CD14-positive monocyte (primary cell): ENCODE measurements at regions not wholly inside any gene's neighbourhood (a gene's known extent, or its start where the extent isn't known, plus 50 kb on each side); places are given as distances from the start of the nearest gene placed in this dataset.
A peak's percentile ranks its signal among the peaks of the same experiment; 100 is the strongest.

ENCODE experiments used
- DNase-seq, 3 donors: peaks; one replicate each; pipeline ENCODE4 v3.0.0-alpha.2; 2011 to 2022
- H2AFZ ChIP-seq: 2 replicates; pipeline ENCODE4 v1.6.0; 2012; ENCODE audit warnings: mild to moderate bottlenecking, low read depth, low read length, inconsistent platforms; ENCODE audit not compliant: insufficient read depth, poor library complexity, severe bottlenecking
- H3K27ac ChIP-seq, 2 donors: 1 replicate in 1 of 2; 2 replicates in 1 of 2; pipeline ENCODE4 v1.5.1; 2012 to 2013; ENCODE audit warnings: low read length in 2 of 2, control low read depth in 1 of 2, inconsistent platforms in 1 of 2, low read depth in 1 of 2, mild to moderate bottlenecking in 1 of 2
- H3K27me3 ChIP-seq, 2 donors: one replicate each; pipeline versions ENCODE4 v1.6.0 to v1.6.1; 2011 to 2013; ENCODE audit warnings: low read length in 2 of 2; ENCODE audit not compliant: control insufficient read depth in 2 of 2, insufficient read depth in 2 of 2
- H3K36me3 ChIP-seq, 2 donors: replicated peaks in 1 of 2; 1 replicate in 1 of 2; 2 replicates in 1 of 2; pipeline versions ENCODE4 v1.5.1 to v1.6.1; 2012 to 2013; ENCODE audit warnings: low read length in 2 of 2, control low read depth in 1 of 2, inconsistent platforms in 1 of 2, mild to moderate bottlenecking in 1 of 2; ENCODE audit not compliant: insufficient read depth in 2 of 2, control insufficient read depth in 1 of 2
- H3K4me1 ChIP-seq, 2 donors: 1 replicate in 1 of 2; 2 replicates in 1 of 2; pipeline versions ENCODE4 v1.5.1 to v1.6.1; 2012 to 2013; ENCODE audit warnings: low read length in 2 of 2, control low read depth in 1 of 2, inconsistent platforms in 1 of 2, mild to moderate bottlenecking in 1 of 2, moderate library complexity in 1 of 2; ENCODE audit not compliant: insufficient read depth in 2 of 2, control insufficient read depth in 1 of 2
- H3K4me2 ChIP-seq: replicated peaks from 2 replicates; pipeline ENCODE3; 2012; ENCODE audit warnings: low read length, moderate library complexity, mild to moderate bottlenecking; ENCODE audit not compliant: poor library complexity, severe bottlenecking; ENCODE audit errors: extremely low read depth
- H3K4me3 ChIP-seq, 3 experiments: fragments of 200-600 bp in 1 of 3; sonication (generic) in 1 of 3; replicated peaks in 1 of 3; 1 replicate in 2 of 3; 2 replicates in 1 of 3; pipeline ENCODE4 v1.5.1; 2011 to 2013; ENCODE audit warnings: low read length in 3 of 3, mild to moderate bottlenecking in 3 of 3, control low read depth in 2 of 3, low read depth in 2 of 3, inconsistent platforms in 1 of 3, moderate library complexity in 1 of 3
- H3K79me2 ChIP-seq: 2 replicates; pipeline ENCODE4 v1.6.0; 2012; ENCODE audit warnings: mild to moderate bottlenecking, control low read depth, inconsistent platforms, low read length, moderate library complexity; ENCODE audit not compliant: insufficient read depth
- H3K9ac ChIP-seq: 2 replicates; pipeline ENCODE4 v1.6.0; 2017; ENCODE audit warnings: low read length, mild to moderate bottlenecking; ENCODE audit not compliant: insufficient read depth, poor library complexity, severe bottlenecking
- H3K9me3 ChIP-seq, 2 donors: replicated peaks in 1 of 2; 1 replicate in 1 of 2; 2 replicates in 1 of 2; pipeline versions ENCODE4 v1.5.1 to v1.6.1; 2012 to 2013; ENCODE audit warnings: low read length in 2 of 2, control low read depth in 1 of 2; ENCODE audit not compliant: control insufficient read depth in 1 of 2, insufficient read depth in 1 of 2
- H4K20me1 ChIP-seq: 2 replicates; pipeline ENCODE4 v1.6.0; 2012; ENCODE audit warnings: mild to moderate bottlenecking, low read length, control low read depth, moderate library complexity; ENCODE audit not compliant: insufficient read depth
- H3K27ac Mint-ChIP-seq, 7 donors: one replicate each; pipeline ENCODE4 v1.8.0; 2020; ENCODE audit warnings: mild to moderate bottlenecking in 7 of 7, mixed read lengths in 7 of 7, moderate library complexity in 6 of 7, inconsistent platforms in 2 of 7
- H3K27me3 Mint-ChIP-seq, 3 donors: one replicate each; pipeline ENCODE4 v1.8.0; 2021 to 2022; ENCODE audit warnings: low read depth in 3 of 3, mild to moderate bottlenecking in 3 of 3, mixed read lengths in 3 of 3, moderate library complexity in 3 of 3, inconsistent platforms in 1 of 3
- H3K36me3 Mint-ChIP-seq, 2 donors: one replicate each; pipeline ENCODE4 v1.8.0; 2020; ENCODE audit warnings: mixed read lengths in 2 of 2, inconsistent platforms in 1 of 2, mild to moderate bottlenecking in 1 of 2
- H3K4me1 Mint-ChIP-seq: one replicate; pipeline ENCODE4 v1.8.0; 2020; ENCODE audit warnings: mild to moderate bottlenecking, mixed read lengths
- H3K4me3 Mint-ChIP-seq, 2 donors: one replicate each; pipeline ENCODE4 v1.8.0; 2020; ENCODE audit warnings: mild to moderate bottlenecking in 2 of 2, mixed read lengths in 2 of 2, moderate library complexity in 1 of 2
- H3K9me3 Mint-ChIP-seq, 7 donors: one replicate each; pipeline ENCODE4 v1.8.0; 2020 to 2022; ENCODE audit warnings: mixed read lengths in 7 of 7, mild to moderate bottlenecking in 6 of 7, moderate library complexity in 6 of 7, inconsistent platforms in 2 of 7
- WGBS: methylation state at CpG from one replicate; pipeline ENCODE4 v1.1.5; 2013; ENCODE audit warnings: missing lambda C conversion rate; ENCODE audit not compliant: insufficient coverage; 5-methylcytosine and 5-hydroxymethylcytosine counted together
- intact Hi-C, 2 donors: fragments of 100-400 bp; cut with micrococcal nuclease; formaldehyde crosslinking; loops; one replicate each; pipeline versions ENCODE4 v1.15.0 to v1.15.1; 2023
- TF ChIP-seq, protein P1 (sequence below): fragments of 200-600 bp; IDR thresholded peaks from one replicate; pipeline ENCODE4 v1.8.0; 2022; ENCODE audit warnings: antibody characterized with exemption, mild to moderate bottlenecking

DNA sequence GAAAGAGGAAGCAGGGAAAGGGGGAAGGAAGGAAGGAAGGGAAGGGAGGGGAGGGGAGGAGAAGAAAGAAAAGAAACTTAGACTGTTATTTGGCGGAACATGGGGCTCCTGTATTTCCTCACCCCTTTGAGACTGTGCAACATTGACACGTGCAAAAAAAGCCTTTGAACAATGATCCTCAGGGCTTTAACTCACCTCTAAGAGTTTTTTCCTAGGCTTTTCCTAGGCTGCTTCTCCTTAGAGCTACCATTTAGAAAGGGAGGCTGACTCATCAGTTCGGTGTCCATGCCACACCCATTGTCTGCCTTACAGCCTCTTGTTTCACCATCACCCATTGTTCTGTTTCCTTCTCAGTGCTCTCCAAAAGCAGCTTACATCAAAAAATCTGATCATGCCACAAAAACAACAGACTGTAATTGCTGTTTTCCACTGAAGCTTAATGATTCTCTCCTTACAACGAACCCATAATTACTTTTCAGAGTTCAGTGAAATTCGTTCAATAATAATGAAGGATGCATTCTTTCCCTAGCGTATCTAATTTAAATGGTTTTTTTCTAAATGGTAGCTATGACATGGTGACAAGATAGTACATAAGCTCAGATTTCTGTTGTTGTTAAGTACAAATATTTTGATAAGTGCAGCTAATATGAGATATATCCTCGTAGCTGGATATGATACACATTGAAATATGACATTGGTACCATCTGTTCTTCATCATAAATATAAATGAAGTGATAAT, 90.8 kb downstream of the PRLHR start:
- Histone ChIP-seq H3K4me1 (peaks cover 40 to 48% of the 10 kb centered on the region in 2 donors), H3K27me3 (peaks cover 0 to 3% of the 10 kb centered on the region in 2 donors), H3K4me3 (peak overlapping the region in 1 of 3 experiments; percentile 45), H3K27ac (peak overlapping the region in 1 of 2 donors; percentile 55), H3K79me2 (no peaks in the 10 kb centered on the region), H2AFZ (no peak overlapping the region), H3K4me2 (peak overlapping the region; percentile 52), H3K36me3 (no peaks in the 10 kb centered on the region), H3K9me3 (no peaks in the 10 kb centered on the region), H4K20me1 (no peaks in the 10 kb centered on the region), H3K9ac (no peak overlapping the region)
- peaks cover 37% of the 10 kb centered on the region for H3K4me1 Mint-ChIP-seq
- H3K36me3 Mint-ChIP-seq, result no peaks in the 10 kb centered on the region
- H3K27ac Mint-ChIP-seq, result peak overlapping the region; percentile 31 to 89 (median 75)
- WGBS, result 0% methylated on average over 1 of the region's 7 CpGs
- peak overlapping the region in 1 of 2 donors; percentile 79 for H3K4me3 Mint-ChIP-seq
- peak; percentile 44 to 76 (median 63) for DNase-seq
- peaks cover 0 to 4% (median 0%) of the 10 kb centered on the region in 7 donors for H3K9me3 Mint-ChIP-seq
- peaks cover 2 to 9% (median 4%) of the 10 kb centered on the region in 3 donors for H3K27me3 Mint-ChIP-seq
- TF ChIP-seq, protein P1, sequence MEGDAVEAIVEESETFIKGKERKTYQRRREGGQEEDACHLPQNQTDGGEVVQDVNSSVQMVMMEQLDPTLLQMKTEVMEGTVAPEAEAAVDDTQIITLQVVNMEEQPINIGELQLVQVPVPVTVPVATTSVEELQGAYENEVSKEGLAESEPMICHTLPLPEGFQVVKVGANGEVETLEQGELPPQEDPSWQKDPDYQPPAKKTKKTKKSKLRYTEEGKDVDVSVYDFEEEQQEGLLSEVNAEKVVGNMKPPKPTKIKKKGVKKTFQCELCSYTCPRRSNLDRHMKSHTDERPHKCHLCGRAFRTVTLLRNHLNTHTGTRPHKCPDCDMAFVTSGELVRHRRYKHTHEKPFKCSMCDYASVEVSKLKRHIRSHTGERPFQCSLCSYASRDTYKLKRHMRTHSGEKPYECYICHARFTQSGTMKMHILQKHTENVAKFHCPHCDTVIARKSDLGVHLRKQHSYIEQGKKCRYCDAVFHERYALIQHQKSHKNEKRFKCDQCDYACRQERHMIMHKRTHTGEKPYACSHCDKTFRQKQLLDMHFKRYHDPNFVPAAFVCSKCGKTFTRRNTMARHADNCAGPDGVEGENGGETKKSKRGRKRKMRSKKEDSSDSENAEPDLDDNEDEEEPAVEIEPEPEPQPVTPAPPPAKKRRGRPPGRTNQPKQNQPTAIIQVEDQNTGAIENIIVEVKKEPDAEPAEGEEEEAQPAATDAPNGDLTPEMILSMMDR, result no peak
- intact Hi-C loops, result no loop called here

DNA sequence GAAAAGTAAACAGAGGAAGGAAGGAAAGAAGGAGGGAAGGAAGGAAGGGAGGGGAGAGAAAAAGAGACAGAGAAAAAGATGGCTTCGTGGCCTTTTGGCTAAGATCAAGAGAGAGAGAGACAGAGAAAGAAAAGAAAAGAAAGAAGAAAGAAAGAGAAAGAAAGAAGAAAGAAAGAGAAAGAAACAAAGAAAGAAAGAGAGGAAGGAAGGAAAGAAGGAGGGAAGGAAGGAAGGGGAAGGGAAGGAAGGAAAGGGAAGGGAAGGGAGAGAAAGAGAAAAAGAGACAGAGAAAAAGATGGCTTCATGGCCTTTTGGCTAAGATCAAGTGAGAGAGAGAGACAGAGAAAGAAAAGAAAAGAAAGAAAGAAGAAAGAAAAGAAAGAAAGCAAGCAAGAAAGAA, 91.4 kb downstream of the PRLHR start:
- Histone ChIP-seq H3K4me2 (peak overlapping the region; percentile 52), H3K4me3 (peak overlapping the region in 1 of 3 experiments; percentile 45), H3K79me2 (no peaks in the 10 kb centered on the region), H3K4me1 (peaks cover 40 to 48% of the 10 kb centered on the region in 2 donors), H3K9me3 (no peaks in the 10 kb centered on the region), H4K20me1 (no peaks in the 10 kb centered on the region), H3K27me3 (no peaks in the 10 kb centered on the region), H3K27ac (peak overlapping the region in 1 of 2 donors; percentile 55), H3K9ac (no peak overlapping the region), H2AFZ (no peak overlapping the region), H3K36me3 (no peaks in the 10 kb centered on the region)
- intact Hi-C loops, result no loop called here
- Mint-ChIP-seq H3K4me3 (peak overlapping the region in 1 of 2 donors; percentile 79), H3K36me3 (no peaks in the 10 kb centered on the region), H3K27me3 (peaks cover 2 to 9% (median 8%) of the 10 kb centered on the region in 3 donors), H3K4me1 (peaks cover 37% of the 10 kb centered on the region), H3K27ac (peak overlapping the region; percentile 54 to 89 (median 75)), H3K9me3 (peaks cover 0 to 4% (median 0%) of the 10 kb centered on the region in 7 donors)
- no CpG with 5 or more reads among the region's 1 CpG for WGBS
- DNase-seq, result no peak
- TF ChIP-seq, protein P1, result no peak
